ENCODE measurements at regions not wholly inside any gene's neighbourhood (a gene's known extent, or its start where the extent isn't known, plus 50 kb on each side); places are given as distances from the start of the nearest gene placed in this dataset.

- dilution Hi-C loops (cut with HindIII; ENCODE audit: low sequenced_read_pairs, unreplicated experiment): no loop called here
- Histone ChIP-seq H4K91ac (ENCODE audit: insufficient read depth, low read depth, low read length) (no peak overlapping the region), H3K18ac (ENCODE audit: low read depth, low read length) (no peak overlapping the region), H2BK20ac (ENCODE audit: low read depth, low read length) (no peak overlapping the region), H2BK15ac (ENCODE audit: low read depth, low read length) (no peak overlapping the region), H3K56ac (ENCODE audit: extremely low read depth, insufficient read depth, low read length) (no peak overlapping the region), H2AFZ (replicated peaks; ENCODE audit: low read length, poor library complexity) (no peak overlapping the region), H2AK5ac (ENCODE audit: low read depth, low read length) (no peak overlapping the region), H3K9ac (ENCODE audit: low read depth, low read length) (no peak overlapping the region), H3K27ac (ENCODE audit: insufficient read depth, low read length) (no peak overlapping the region), H3K4ac (ENCODE audit: low read depth, low read length) (no peak overlapping the region), H4K20me1 (ENCODE audit: insufficient read depth, low read length) (no peaks in the 10 kb centered on the region), H3K79me1 (ENCODE audit: low read depth in 1 of 2, low read length in 2 of 2) (no peaks in the 10 kb centered on the region), H2BK120ac (ENCODE audit: low read depth, low read length) (no peak overlapping the region), H3K36me3 (ENCODE audit: control insufficient read depth, insufficient read depth, low read length) (no peaks in the 10 kb centered on the region), H2BK5ac (ENCODE audit: low read depth, low read length, poor library complexity, severe bottlenecking) (no peak overlapping the region), H3K4me1 (ENCODE audit: control insufficient read depth, insufficient read depth, low read length) (no peaks in the 10 kb centered on the region), H3K4me2 (ENCODE audit: low read depth, low read length) (no peak overlapping the region), H4K8ac (ENCODE audit: low read depth in 2 of 2, low read length in 2 of 2) (no peak overlapping the region), H4K5ac (ENCODE audit: low read depth, low read length) (no peak overlapping the region), H3K27me3 (ENCODE audit: control insufficient read depth, insufficient read depth, low read length) (no peaks in the 10 kb centered on the region), H3K9me1 (ENCODE audit: insufficient read depth, low read length) (no peaks in the 10 kb centered on the region), H3K14ac (replicated peaks; ENCODE audit: low read depth, low read length) (no peak overlapping the region), H3K23ac (ENCODE audit: low read depth, low read length) (no peak overlapping the region), H3K9me3 (ENCODE audit: control insufficient read depth, insufficient read depth, low read length) (peaks cover 2% of the 10 kb centered on the region), H3K4me3 (ENCODE audit: insufficient read depth, low read depth, low read length) (no peak overlapping the region), H2AK9ac (replicated peaks; ENCODE audit: low read depth, low read length, poor library complexity) (no peak overlapping the region)
- in situ Hi-C loops (cut with MboI; ENCODE audit: low sequenced_read_pairs): no loop called here
- WGBS, 2 experiments (ENCODE audit: extremely low coverage in 2 of 2, insufficient read length in 1 of 2): no CpG with 5 or more reads among the region's 4 CpGs
- ChIA-PET POLR2A (ENCODE audit: unreplicated experiment) (no interaction called here), CTCF (no interaction called here)
- ATAC-seq (ENCODE audit: low read depth): no peak
- TF ChIP-seq USF2 (IDR thresholded peaks at IDR 0.05; ENCODE audit: low read depth, low read length) (no peak), MAFK (IDR thresholded peaks at IDR 0.05; ENCODE audit: low read depth, low read length) (no peak), RFX5 (IDR thresholded peaks at IDR 0.05; ENCODE audit: low read depth, low read length) (no peak), CEBPB (IDR thresholded peaks at IDR 0.05; ENCODE audit: low read depth, low read length) (no peak), MXI1 (IDR thresholded peaks at IDR 0.05; ENCODE audit: borderline replicate concordance, low read depth, low read length) (no peak), NFE2L2 (IDR thresholded peaks at IDR 0.05; ENCODE audit: low read depth, low read length) (no peak), CHD1 (IDR thresholded peaks at IDR 0.05; ENCODE audit: low read depth, low read length) (no peak), RAD21 (IDR thresholded peaks at IDR 0.05; ENCODE audit: low read length) (no peak), CTCF (conservative IDR thresholded peaks at IDR 0.05; ENCODE audit: low read depth, low read length) (no peak), BHLHE40 (IDR thresholded peaks at IDR 0.05; ENCODE audit: low read depth, low read length) (no peak), SMC3 (IDR thresholded peaks at IDR 0.05; ENCODE audit: low read depth, low read length) (no peak)
- no peak for DNase-seq
- no TSS peak for BruUV-seq (replicated peaks)
- intact Hi-C loops (cut with micrococcal nuclease): no loop called here
Measured at GRCh38 chr7:49320083-49320482, 395.7 kb downstream of the CDC14C start.

Data from IMR-90 (cell line).